GM18517 (cell line): ENCODE measurements at regions not wholly inside any gene's neighbourhood (a gene's known extent, or its start where the extent isn't known, plus 50 kb on each side); places are given as distances from the start of the nearest gene placed in this dataset.
"Not testable (repeated sequence)": the region's sequence is repeated elsewhere in the genome, so short reads cannot be mapped to it uniquely, and the experiment has no call there.

ENCODE experiments used
- ATAC-seq: cut with Tn5 transposase; IDR thresholded peaks from one replicate; pipeline ENCODE4 v1.9.1; 2021; ENCODE audit warnings: mild to moderate bottlenecking, moderate library complexity; ENCODE audit not compliant: unreplicated experiment

- no peak for ATAC-seq
Observed at GRCh38 chr7:12979181-12979580, 291.7 kb downstream of the ARL4A start.

GRCh38 chr7:12982178-12982577 is 294.7 kb downstream of the ARL4A start:
- ATAC-seq = no peak

- no peak for ATAC-seq
Observed at GRCh38 chr7:12984117-12984516, 296.7 kb downstream of the ARL4A start.

GRCh38 chr7:12985228-12985627 is 297.8 kb downstream of the ARL4A start:
- ATAC-seq = no peak

GRCh38 chr7:12985752-12986151 is 298.3 kb downstream of the ARL4A start:
- no peak for ATAC-seq

- no peak for ATAC-seq
Observed at GRCh38 chr7:12987238-12987637, 299.8 kb downstream of the ARL4A start.

DNA sequence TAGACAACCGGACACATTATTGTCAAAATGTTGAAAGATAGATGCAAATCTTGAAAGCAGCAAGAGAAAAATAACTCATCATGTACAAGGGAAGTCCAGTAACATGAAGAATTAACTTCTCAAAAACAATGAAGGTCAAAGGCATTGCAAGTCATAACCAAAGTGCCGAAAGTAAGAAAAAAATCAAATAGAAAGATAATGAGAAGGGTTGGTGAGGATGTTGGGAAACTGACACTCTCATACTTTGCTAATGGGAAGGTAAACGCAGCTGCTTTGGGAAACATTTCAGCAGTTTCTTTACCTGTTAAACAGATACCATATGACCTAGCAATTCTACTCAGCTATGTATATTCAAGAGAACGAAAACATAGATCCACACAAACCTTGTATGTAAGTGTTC is 303.0 kb downstream of the ARL4A start:
- ATAC-seq = no peak

DNA sequence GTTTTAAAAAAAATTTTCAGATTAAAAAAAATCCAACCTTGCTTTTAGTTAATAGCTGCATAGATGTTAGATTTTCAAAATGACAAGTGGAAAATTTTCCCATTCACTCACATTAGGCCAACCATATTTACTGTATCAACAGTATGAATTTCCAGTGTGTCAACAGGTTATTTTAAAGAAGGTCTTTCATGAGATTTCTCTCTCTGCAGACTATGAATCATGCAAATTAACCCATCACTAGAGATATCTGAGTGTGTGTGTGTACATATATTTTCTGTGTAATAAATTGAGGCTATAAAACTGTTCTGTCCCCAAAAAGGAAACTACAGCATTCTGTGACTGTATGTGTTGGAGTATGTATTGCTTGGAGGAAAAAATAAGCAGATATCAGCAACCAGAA is 305.6 kb downstream of the ARL4A start:
- no peak for ATAC-seq

DNA sequence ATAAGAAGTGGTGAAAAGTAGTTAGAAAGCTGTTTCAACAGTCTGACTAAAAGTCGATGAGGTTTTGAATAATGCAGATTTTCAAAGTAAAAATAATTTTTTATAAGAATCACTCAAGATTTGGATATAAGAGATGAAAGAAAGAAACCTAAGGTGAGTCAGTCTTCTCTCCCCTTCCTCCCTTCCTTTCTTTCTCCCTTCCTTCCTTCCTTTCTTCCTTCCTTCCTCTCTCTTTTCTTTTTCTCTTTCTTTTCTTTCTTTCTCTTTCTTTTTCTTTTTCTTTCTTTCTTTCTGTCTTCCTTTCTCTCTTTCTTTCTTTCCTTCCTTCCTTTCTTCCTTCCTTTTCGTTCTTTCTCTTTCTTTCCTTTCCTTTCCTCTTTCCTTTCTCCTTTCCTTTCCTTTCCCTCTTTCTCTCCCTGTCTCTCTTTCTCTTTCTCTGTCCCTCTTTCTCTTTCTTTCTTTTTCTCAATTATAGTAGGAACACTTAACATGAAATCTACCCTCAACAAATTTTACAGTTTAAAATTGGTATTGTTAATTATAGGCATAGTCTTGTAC is 308.6 kb downstream of the ARL4A start:
- ATAC-seq = no peak

- ATAC-seq = no peak
Observed at GRCh38 chr7:13007331-13007730, 319.9 kb downstream of the ARL4A start.

DNA sequence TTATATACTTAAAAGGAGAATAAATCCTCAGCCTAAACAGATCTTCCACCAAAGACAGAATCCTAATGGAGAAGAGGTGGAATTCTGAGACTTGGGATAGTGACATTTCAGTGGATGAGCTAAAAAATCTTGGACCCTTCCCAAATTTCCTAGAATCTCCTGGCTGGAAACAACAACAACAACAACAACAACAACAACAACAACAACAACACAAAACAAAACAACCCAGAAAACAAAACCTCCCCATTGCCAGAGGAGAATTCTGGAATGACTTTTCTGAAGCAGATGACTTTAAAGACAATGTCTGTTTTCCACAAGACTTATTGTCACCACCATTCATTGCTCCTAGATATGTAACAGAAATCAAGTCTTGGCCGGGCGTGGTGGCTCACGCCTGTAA is 322.1 kb downstream of the ARL4A start:
- ATAC-seq = no peak

GRCh38 chr7:13014011-13014410 is 326.6 kb downstream of the ARL4A start:
- ATAC-seq = no peak

DNA sequence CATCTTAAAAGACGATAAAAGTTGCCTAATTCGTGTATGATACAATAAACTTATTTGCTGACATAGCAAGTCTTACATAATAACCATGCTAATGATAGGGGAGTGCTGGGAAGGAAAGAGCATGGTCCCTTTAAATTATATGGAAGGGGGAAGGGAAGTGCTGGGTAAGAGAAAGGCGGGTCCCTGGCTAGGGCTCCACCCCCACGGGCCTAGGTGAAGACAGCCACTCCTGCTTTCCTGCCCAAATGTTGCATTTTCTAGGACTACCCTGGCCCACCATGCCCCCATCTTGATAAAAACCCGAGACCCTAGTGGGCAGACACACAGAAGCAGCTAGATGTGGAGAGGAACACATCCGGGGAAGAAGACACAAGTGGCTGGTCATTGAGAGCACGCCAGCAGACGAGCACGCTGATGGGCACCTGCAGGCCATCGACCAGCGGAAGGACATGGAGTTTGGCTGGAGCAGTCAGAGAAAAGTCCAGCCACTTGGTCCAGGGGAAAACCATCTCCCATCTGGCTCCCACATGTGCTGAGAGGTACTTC is 328.7 kb downstream of the ARL4A start:
- ATAC-seq = no peak

DNA sequence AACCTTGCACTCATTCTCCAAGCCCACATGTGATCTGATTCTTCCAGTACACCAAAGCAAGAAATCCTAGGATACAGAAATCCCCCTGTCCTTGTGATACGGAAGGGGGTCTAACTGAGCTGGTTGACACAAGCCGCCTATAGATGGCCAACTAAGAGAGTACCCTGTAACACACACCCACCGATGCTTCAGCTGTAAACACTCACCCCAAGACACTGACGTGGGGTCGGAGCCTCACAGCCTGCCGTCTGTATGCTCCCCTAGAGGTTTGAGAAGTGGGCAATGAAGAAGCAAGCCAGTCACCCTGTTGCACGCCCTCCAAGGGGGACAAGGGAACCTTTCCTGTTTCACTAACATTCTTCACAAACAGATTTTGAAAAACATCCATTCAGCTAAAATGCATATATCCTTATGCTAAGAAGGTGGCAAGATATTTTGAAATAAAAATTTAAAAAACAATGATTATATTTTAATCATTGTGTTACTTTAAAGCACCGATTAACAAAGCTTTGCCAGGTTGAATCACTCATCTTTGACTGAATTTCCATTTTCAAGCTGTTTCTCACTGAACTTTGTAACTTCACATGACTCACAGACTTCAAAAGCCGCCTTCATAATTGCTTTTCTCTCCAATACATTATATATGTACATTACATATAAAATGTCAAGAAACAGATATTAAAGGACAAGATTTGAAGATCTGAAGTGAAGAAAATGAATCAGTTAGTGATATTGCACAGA is 329.3 kb downstream of the ARL4A start:
- no peak for ATAC-seq

GRCh38 chr7:13017333-13017857 is 330.0 kb downstream of the ARL4A start:
- no peak for ATAC-seq

DNA sequence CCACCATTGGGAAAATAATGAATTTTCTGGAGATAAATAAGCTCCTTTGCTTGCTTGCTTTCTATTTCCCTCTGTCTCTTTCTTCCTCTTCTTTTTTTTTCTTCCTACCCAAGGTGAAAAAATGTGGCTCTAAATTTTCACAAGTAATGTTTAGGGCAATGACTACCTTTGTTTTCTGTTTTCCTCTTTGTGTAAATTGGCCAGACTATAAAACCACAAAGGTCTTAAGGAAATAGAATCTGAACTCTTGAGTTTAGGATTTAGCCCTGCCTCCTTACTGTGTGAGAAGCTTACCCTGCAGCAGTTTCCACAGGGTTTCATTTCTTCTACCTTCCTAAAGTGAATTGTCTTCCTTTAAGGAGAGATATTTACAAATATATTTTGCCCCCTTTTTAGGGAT is 330.4 kb downstream of the ARL4A start:
- no peak for ATAC-seq

GRCh38 chr7:13021566-13022300 is 334.3 kb downstream of the ARL4A start:
- no peak for ATAC-seq

DNA sequence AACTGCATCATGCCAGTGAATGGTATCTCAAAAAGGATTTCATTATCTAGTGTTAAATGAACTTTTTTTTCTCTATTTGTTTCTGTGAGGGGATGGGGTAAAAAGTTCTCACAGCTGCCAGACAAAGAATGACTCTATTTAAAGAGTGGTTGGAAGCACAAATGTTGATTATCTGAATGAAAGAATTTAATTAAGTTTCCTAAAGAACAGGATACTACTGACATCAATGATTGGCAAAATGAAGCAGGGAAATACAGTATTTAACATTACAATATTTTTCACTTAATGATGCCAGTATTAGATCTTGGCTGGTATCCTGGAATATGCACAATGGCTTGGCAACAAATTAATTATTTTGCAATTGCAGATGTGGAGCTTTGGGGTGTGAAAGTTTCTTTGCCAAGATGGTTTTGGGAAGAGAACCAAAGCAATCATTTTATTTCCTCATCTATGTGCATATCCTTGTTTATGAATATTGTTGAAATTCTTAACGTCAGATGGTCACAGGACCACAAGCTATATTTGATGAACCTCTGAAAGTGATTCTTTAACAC is 336.8 kb downstream of the ARL4A start:
- ATAC-seq = no peak

- ATAC-seq = not testable (repeated sequence)
Observed at GRCh38 chr7:13025043-13025442, 337.6 kb downstream of the ARL4A start.

GRCh38 chr7:13027321-13027720 is 339.9 kb downstream of the ARL4A start:
- no peak for ATAC-seq
